Lung (tissue), 11 donors: ENCODE measurements at regions not wholly inside any gene's neighbourhood (a gene's known extent, or its start where the extent isn't known, plus 50 kb on each side); places are given as distances from the start of the nearest gene placed in this dataset.

Experiments used
- ATAC-seq: fragments of 200-7000 bp; cut with Tn5 transposase; one replicate; pipeline ENCODE4 v1.9.1; 2020; ENCODE audit warnings: moderate number of reproducible peaks; ENCODE audit not compliant: insufficient read depth, low FRiP score
- DNase-seq, 3 donors: peaks; one replicate each; pipeline ENCODE4 v3.0.0-alpha.2; 2013 to 2017
- H3K27ac ChIP-seq, 2 donors: one replicate each; pipeline ENCODE4 v1.5.1; 2013; ENCODE audit warnings: mild to moderate bottlenecking in 2 of 2, moderate library complexity in 2 of 2, control low read depth in 1 of 2, inconsistent platforms in 1 of 2, low read depth in 1 of 2, low read length in 1 of 2
- H3K27me3 ChIP-seq, 3 donors: one replicate each; pipeline ENCODE4 v1.5.1; 2013; ENCODE audit warnings: low read length in 2 of 3; ENCODE audit not compliant: control insufficient read depth in 3 of 3, insufficient read depth in 3 of 3
- H3K36me3 ChIP-seq, 4 donors: one replicate each; pipeline ENCODE4 v1.5.1; 2013; ENCODE audit warnings: low read length in 4 of 4, mild to moderate bottlenecking in 1 of 4, moderate library complexity in 1 of 4; ENCODE audit not compliant: control insufficient read depth in 4 of 4, insufficient read depth in 4 of 4
- H3K4me1 ChIP-seq, 5 donors: one replicate each; pipeline ENCODE4 v1.5.1; 2013; ENCODE audit warnings: low read length in 5 of 5, mild to moderate bottlenecking in 2 of 5, moderate library complexity in 1 of 5; ENCODE audit not compliant: control insufficient read depth in 5 of 5, insufficient read depth in 5 of 5
- H3K4me3 ChIP-seq: one replicate; pipeline ENCODE4 v1.5.1; 2013; ENCODE audit warnings: mild to moderate bottlenecking, control low read depth, moderate library complexity
- H3K9ac ChIP-seq, 2 donors: one replicate each; pipeline ENCODE4 v1.5.1; 2013; ENCODE audit warnings: low read length in 2 of 2, control low read depth in 1 of 2; ENCODE audit not compliant: insufficient read depth in 1 of 2
- H3K9me3 ChIP-seq, 4 donors: one replicate each; pipeline ENCODE4 v1.5.1; 2013; ENCODE audit warnings: low read length in 3 of 4, mild to moderate bottlenecking in 1 of 4, moderate library complexity in 1 of 4; ENCODE audit not compliant: control insufficient read depth in 4 of 4, insufficient read depth in 3 of 4
- CTCF ChIP-seq: IDR thresholded peaks from 2 replicates; pipeline ENCODE4 v1.5.1; 2012; ENCODE audit warnings: mild to moderate bottlenecking; ENCODE audit errors: control extremely low read depth, extremely low read depth
- WGBS, 2 donors: extraction: QIAGEN DNeasy Blood & Tissue Kit; methylation state at CpG; one replicate each; pipeline ENCODE4 v1.1.7; 2013; 5-methylcytosine and 5-hydroxymethylcytosine counted together
- donor health status: control.
- donor health status: control.
- donor health status: Bipolar disorder and iron deficiency.
- donor health status: healthy.
- donor health status: DM: yes; HTN: yes; CAD: no.

GRCh38 chr22:22974795-22975580 is 87.4 kb downstream of the IGLL5 start:
- H3K36me3 ChIP-seq = no peaks in the 10 kb centered on the region
- 78 to 82% methylated on average over 8 of the region's 8 CpGs for WGBS, 2 donors
- no peak overlapping the region for H3K4me3 ChIP-seq
- ATAC-seq (no peak), DNase-seq (no peak)
- no peak overlapping the region for H3K27ac ChIP-seq
- peaks cover 0 to 5% (median 0%) of the 10 kb centered on the region in 4 donors for H3K9me3 ChIP-seq
- no peak for TF ChIP-seq CTCF
- H3K4me1 ChIP-seq = no peaks in the 10 kb centered on the region
- no peak overlapping the region for H3K9ac ChIP-seq
- no peaks in the 10 kb centered on the region for H3K27me3 ChIP-seq

DNA sequence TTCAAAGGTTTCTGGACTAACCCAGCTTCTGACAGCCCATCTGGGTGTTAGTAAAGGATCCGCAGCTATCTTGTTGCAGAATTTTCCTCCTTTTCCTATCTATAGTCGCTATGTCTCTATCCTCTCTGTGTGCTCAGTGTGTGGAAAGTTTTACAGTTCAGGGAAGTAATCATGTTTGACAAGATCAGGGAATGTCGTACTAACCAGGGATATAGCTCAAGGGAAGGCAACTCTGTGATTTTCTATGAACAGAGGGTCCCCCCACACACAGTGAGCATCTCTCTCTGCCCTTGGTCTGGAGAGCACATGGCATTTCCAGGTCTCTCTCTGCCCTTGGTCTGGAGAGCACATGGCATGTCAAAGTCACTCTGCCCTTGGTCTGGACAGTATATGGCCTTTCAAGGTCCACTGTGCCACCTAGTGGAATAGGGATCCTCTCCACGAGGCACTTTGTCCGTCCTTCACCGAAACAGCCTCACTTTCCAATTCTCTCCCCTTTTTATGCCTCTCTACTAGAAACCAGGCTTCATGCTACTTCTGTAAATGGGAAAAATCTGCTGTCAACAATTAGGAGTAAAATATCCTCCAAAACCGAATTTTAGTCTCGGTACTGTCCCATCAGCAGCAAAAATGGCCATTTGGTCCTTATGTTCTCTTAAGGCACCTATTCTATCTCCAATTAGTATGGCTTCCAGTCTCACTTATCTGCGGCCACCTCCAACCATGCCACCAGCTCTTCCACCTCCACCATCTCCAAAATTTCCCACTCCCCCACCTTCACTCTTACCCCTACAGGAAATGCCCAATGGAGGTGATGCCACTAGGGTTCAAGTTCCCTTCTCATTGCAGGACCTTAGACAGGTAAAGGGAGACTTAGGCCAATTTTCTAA is 88.7 kb downstream of the IGLL5 start:
- Histone ChIP-seq H3K9ac (no peak overlapping the region), H3K4me1 (no peaks in the 10 kb centered on the region), H3K27ac (no peak overlapping the region), H3K27me3 (no peaks in the 10 kb centered on the region), H3K36me3 (no peaks in the 10 kb centered on the region), H3K9me3 (peaks cover 0 to 5% (median 0%) of the 10 kb centered on the region in 4 donors), H3K4me3 (no peak overlapping the region)
- no peak for TF ChIP-seq CTCF
- ATAC-seq (no peak), DNase-seq (no peak)
- WGBS, 2 donors = 84 to 85% methylated on average over 9 of the region's 9 CpGs

DNA sequence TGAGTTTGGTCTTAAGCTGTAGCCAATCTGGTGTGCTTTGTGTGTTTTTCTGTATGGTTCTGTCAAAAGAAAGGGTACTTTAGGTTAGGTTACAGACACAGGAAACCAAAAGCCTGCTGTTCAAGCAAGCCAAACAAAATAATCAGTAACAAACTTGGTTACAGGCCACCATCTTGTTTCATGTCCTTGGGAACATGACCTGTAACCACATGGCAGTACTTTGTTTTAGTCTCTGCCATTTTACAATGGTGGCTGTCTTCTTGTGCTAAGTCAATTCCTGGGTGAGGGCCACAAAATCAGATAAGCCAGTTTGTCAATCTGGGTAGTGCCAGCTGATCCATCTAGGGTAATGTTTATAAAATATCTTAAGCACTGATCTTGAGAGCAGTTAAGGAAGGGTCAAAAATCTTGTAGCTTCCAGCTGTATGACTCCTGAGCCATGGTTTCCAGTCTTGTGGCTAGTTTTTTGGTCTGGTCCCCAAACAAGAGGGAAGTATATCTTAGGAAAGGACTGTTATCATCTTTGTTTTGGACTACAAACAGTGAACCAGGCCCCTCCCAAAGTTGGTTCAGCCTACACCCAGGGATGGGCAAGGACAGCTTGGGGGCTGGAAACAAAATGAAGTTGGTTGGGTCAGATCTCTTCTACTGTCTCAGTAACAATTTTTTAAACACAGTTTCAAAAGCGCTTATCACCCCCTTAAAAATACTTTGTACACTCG is 90.0 kb downstream of the IGLL5 start:
- ATAC-seq = no peak
- no peak overlapping the region for H3K27ac ChIP-seq
- H3K27me3 ChIP-seq = no peaks in the 10 kb centered on the region
- H3K36me3 ChIP-seq = no peaks in the 10 kb centered on the region
- H3K9ac ChIP-seq = no peak overlapping the region
- WGBS, 2 donors = 32 to 94% methylated on average over 2 of the region's 2 CpGs
- peaks cover 0 to 6% (median 2%) of the 10 kb centered on the region in 4 donors for H3K9me3 ChIP-seq
- no peak overlapping the region for H3K4me3 ChIP-seq
- TF ChIP-seq CTCF = no peak
- no peaks in the 10 kb centered on the region for H3K4me1 ChIP-seq
- DNase-seq = no peak
